ENCODE measurements at regions not wholly inside any gene's neighbourhood (a gene's known extent, or its start where the extent isn't known, plus 50 kb on each side); places are given as distances from the start of the nearest gene placed in this dataset.
A peak's percentile ranks its signal among the peaks of the same experiment; 100 is the strongest.
"Not testable (repeated sequence)": the region's sequence is repeated elsewhere in the genome, so short reads cannot be mapped to it uniquely, and the experiment has no call there.

DNA sequence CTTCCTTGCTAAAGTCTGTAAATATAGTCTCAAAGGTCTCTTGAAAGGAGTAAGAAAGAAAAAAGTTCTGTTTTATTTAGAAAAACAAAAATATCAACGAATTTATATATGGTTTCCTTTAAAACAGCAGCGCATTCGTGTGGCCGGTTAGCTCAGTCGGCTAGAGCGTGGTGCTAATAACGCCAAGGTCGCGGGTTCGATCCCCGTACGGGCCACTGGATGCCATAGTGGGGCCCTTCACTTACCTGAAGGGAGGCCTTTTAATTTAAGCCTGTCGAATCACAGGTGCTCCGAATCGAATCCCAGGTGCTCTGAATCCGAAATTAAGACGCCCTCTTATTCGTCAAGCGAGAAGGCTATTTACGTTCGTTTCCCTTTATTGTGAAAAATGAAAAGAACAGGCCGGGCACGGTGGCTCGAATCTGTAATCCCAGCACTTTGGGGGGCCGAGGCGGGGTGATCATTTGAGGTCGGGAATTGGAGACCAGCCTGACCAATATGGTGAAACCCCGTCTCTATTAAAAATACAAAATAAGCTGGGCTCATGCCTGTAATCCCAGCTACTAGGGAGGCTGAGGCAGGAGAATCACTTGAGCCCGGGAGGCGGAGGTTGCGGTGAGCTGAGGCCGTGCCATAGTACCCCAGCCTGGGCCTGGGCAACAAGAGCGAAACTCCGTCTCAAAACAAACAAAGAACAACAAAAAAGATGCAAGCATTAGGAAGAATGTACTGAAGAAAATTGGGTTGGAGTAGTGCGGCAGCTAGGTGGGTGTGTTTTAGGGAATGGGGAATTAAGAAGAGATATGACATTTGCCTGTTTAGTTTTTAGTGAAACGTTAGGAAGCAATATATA lies 195.8 kb upstream of the ZNF184 start:
- no peak for DNase-seq

DNA sequence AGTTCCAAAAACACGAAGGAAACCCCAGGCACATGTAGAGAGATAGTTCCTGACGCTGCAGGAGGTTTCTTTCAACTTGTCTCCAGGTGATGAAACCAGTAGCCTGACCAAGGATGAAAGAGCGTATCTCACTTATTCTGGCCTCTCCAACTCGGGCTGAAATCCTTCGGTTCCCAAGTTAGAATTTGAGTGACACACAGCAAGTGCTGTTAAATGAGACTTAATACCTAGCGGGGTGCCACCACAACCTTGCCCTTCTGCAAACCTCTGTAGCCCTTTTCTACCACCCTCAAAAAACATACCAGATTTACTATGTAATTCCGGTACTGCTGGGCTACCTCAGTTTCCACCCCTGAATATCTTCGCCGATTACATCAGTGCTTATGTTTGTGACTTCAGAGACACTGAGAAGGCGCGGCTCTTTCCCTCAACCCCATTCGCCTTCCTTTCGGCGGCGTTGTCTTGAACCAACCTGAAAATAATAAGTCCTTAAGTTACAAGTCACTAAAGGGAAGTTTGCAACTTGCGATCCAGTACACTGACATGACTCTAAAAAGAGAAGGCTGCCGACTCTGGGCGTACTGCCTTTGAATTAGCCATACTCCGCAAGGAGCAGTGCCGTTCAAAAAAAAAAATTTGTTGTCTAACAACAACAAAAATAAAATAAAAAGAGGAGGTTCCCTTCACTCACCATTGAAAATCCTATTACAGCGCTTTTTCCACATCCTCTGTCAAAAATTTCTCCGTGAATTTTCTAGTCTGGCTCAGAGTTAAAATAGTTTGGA lies 194.9 kb upstream of the ZNF184 start:
- no peak for DNase-seq

DNA sequence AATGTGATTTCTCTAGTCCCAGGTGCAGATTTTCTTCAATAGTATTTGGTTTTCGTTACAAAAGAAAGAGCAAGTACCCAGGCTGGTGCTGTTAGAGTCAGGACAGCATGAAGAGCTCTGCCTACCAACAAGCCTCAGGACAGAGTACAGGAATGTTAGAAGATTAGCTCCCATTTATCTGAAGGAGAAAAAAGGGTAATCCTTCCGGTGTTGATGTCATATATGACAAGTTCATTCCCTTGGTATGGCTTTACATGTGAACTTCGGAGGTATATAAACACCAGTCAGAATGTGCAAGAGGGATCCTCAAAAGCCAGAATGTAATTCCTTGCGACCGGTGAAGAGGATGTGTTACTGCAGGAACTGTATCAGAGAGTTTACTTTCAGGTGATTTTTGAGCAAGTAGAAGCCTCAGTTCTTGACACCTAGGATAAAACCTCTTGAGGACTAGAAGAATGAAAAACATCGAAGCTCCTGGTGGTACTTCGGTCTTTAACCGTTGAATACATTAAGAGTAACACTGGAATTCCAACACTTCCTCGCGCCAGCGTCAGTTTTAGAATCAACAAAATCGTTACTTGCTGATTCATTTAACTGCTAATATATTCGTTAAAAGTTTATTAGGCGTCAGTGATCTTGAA lies 194.2 kb upstream of the ZNF184 start:
- DNase-seq, result no peak

DNA sequence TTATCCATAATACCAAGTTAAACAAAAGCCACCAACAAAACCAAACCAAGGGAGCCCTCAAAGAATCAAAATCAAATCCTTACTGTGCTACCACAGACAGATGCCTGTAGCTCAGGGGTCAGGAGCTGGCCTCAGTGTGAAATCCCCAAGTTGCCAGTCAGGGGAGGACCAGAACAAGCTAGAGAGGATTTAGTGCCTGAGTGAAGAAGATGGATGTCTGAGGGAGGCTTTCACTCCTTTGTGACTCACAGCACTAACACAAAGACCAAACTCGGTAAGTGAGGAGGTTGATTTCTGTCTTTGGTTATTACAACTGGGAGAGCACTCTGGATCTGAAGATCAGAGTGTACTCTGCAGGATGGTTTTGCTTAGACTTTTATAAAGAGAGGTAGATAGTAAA lies 189.9 kb upstream of the ZNF184 start:
- no peak for DNase-seq

DNA sequence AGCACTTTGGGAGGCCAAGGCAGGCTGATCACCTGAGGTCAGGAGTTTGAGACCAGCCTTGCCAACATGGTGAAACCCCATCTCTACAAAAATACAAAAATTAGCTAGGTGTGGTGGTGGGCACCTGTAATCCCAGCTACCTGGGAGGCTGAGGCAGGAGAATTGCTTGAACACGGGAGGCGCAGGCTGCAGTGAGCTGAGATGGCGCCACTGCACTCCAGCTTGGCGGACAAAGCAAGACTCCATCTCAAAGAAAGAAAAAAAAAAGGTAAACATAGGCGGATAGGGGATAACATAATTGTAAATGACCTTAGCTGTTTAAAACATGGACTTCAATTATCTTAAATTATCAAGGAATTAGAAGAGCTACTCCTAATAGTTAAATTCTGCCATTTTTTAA lies 189.3 kb upstream of the ZNF184 start:
- DNase-seq, result not testable (repeated sequence)

DNA sequence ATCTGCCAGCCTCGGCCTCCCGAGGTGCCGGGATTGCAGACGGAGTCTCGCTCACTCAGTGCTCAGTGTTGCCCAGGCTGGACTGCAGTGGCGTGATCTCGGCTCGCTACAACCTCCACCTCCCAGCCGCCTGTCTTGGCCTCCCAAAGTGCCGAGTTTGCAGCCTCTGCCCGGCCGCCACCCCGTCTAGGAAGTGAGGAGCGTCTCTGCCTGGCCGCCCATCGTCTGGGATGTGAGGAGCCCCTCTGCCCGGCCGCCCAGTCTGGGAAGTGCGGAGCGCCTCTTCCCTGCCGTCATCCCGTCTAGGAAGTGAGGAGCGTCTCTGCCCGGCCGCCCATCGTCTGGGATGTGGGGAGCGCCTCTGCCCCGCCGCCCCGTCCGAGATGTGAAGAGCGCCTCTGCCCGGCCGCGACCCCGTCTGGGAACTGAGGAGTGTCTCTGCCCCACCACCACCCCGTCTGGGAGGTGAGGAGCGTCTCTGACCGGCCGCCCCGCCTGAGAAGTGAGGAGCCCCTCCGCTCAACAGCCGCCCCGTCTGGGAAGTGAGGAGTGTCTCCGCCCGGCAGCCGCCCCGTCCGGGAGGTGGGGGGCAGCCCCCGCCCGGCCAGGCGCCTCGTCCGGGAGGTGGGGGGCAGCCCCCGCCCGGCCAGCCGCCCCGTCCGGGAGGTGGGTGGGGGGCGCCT lies 180.4 kb upstream of the ZNF184 start:
- not testable (repeated sequence) for DNase-seq

DNA sequence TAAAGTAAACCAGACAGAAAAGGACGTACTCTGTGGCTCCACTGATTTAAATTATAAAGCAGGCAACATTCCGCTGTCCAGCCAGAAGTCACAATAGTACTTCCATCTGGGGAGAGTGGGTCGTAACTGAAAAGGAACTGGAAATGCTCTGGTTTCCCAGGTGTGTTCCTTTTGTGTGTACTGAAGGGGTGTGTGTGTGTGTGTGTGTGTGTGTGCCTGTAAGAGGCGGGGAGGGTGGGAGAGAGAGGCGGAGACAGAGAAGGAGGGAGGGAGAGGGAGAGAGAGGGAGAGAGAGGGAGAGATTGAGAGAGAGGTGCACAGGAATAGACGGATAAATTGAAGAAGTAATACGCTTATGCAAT lies 178.4 kb upstream of the ZNF184 start:
- no peak for DNase-seq

DNA sequence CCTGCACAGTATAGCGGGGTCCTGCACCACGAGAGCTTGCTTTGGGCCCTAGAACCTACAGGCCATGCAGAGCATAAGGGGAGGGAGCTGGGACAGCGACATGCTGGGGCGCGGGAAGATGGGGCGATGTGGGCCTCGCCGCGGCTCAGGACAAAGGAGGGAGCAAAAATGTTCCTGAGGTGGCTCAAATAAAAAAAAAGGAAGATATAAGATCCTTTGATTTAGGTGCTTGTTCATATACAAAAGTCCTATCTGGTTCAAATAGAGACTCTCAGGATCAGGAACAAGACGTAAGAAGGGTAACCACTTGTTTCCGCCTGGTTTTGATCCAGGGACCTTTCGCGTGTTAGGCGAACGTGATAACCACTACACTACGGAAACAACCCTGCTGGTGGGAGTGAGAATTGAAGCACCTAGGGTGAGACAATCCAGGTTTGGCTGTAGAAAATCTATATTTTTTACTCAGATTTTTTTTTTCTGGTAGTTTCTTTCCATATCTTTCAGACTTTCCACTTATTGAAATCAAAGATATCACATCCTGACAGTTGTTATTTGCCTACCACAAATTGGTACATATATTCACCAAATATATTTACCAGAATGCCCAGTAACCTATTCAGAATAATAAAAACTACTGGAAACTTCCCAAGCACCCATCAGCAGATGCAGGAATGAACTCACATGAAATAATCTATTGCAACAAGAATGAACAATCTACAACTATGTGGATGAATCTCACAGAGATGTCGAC lies 177.9 kb upstream of the ZNF184 start:
- DNase-seq, result no peak

DNA sequence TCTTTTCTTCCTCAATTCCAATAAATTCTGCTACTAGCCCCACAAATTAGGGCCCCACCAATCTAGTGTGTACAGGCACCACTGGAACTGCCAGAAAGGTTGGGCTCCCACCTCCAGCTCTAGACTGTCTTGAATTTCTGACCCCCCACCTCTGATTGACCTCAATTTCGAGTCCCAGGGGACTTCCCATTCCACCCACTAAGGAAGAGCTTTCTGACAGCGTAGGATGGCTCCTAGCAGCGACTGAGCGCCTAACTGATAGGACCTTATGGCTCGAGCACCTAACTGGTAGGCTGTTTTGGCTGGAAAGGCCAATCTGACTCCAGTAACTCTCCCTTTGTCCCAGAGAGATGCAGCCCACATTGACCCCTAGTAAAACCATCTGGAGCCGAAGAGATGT lies 171.6 kb upstream of the ZNF184 start:
- DNase-seq, result no peak

DNA sequence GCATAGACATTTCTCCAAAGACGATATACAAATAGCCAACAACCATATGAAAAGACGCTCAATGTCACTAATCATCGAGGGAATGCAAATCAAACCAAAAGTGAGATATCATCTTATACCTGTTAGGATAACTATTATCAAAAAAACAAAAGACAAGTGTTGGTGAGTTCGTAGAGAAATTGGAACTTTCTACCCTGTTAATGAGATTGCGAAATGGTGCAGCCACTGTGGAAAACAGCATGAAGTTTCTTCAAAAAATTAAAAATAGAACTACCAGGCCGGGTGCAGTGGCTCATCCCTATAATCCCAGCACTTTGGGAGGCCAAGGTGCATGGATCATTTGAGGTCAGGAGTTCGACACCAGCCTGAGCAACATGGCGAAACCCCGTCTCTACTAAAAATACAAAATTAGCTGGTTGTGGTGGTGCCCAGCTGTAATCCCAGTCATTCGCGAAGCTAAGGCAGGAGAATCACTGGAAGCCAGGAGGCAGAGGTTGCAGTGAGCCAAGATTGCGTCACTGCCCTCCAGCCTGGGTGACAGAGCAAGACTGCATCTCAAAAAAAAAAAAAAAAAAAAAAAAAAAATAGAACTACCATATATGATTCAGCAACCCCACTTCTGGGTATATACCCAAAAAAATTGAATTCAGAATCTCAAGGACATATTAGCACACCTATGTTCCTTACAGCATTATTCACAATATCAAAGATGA lies 170.0 kb upstream of the ZNF184 start:
- DNase-seq, result no peak

DNA sequence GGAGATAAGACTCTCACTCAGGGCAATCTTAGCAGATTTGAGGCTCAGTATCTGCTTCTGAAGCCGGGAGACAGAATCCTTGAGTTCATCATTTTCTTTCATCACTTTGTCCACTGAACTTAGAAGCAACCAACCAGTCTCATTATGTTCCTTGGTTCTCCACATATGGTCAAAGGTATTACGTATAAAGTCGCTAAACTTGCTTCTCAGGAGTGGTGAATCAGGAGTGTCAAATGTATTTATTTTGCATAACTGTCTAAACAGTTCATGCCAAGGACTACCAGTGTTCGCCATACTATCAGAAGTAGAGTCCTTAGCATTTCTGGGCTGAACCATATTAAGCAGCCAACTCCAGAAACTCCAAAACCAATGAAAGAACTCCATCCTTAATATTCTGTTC lies 163.0 kb upstream of the ZNF184 start:
- not testable (repeated sequence) for DNase-seq

DNA sequence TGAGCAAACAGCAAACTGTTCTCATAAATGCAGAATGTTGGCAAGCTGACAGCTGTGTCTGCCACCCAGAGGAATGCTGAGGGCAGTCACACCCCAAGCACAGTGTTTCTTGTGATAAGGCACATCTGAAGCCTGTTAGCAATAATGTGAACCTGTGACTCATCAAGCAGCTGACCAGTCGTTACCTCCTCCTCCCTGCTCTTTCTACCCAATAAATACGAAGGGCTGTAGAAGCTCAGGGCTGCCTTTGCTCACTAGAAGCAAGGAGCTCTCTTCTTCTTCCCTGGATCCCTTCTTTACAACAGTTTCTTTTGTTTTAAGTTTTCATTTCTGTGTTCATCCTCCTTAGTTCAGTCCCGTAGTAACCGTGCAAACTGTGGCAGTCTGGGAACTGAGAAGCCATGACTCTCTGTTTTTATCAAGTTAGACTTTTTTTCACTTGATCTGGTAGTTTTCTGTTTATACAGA lies 160.3 kb upstream of the ZNF184 start:
- not testable (repeated sequence) for DNase-seq

DNA sequence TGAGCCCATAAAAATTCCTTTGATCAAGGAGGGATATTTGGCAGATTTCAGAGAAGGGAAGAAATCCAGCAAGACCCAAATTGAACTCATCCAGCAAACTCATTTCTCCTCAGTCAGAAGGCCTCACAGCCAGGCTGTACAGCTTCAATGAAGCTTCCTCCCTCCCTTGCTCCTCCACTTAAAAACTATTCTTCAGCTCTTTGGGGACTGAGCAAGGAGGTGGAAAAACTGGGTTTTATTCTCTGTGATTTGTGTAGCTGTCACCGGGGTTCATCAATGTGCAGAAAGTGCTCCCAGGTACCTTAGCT lies 158.7 kb upstream of the ZNF184 start:
- no peak for DNase-seq

DNA sequence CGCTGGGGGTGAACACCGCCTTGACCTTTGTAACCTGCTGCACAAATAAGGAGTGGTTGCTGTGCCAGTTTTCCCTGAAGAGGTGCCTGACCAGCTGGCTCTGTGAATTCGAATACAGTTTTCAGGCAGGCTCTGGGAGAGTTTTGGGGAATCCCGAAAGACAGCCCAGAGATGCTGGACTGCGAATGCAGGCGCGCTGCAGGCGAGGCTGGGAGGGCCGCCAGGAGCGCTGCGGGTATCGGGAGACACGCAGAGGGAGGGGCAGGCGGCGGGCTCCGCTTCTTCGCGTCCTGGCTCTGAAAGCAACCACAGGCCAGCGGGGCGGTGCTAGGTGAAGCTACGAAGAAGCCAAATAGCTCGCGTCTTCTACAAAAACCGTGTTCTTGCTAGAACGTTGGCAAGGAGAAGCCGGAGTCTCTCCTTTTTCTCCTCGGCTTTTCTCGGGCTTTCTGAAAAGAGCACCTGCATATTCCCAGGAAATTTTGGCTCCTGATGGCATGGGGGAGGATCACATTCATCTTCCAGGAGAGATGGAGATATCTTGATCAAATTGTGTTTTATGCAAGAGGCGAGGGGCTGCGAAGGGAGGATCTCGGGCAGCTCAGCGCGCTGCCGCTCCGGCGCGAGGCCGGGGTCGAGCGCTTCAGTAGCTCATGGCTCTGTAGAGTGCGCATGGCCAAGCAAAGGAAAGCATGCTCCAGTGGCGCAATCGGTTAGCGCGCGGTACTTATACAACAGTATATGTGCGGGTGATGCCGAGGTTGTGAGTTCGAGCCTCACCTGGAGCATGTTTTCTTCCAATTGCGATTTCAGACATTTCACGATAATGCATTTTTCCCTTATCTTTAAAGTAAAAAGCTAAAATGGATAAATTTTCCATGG lies 158.1 kb upstream of the ZNF184 start:
- DNase-seq, result peak; percentile 18

DNA sequence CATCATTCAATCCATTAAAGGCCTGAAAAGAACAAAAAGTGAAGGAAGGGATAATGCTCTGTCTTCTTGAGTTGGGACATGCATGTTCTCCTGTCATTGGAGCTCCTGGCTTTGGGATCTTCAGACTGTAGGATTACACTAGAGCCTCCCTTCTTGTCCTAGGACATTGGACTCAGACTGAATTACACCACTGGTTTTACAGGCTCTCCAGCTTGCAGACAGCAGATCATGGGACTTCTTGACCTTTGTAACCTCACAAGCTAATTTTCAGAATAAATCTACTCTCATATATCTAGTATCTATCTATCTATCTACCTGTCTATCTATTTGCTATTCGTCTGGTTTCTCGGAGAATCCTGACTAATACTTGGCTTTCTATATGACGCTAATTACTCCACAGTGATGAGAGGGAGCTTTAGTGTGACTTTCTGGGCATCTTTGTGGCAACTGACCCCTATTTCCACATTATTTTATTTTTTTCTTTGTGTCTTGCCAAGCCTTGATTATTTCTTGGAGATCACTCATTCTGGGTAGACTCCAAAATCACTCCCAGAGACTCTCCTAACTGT lies 151.9 kb upstream of the ZNF184 start:
- DNase-seq, result no peak

DNA sequence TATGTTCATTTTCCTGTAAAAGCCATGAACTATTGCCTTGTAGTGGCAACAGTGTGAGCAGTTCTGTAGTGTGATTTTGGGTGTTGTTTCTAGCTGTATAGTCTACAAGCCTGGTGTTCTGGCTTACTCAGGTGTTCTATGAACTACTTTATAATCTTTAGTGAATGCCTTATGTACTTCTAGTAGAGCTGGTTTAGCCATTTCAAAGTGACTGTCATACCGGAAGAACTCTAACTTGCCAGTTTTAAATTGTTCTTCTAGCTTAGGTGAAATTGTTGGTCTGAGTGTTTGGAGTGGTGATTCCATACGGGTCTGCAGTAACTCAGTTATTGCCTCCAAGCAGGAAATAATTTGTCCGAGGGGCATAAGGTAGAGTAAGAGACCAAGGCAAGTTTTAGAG lies 150.2 kb upstream of the ZNF184 start:
- DNase-seq, result no peak

DNA sequence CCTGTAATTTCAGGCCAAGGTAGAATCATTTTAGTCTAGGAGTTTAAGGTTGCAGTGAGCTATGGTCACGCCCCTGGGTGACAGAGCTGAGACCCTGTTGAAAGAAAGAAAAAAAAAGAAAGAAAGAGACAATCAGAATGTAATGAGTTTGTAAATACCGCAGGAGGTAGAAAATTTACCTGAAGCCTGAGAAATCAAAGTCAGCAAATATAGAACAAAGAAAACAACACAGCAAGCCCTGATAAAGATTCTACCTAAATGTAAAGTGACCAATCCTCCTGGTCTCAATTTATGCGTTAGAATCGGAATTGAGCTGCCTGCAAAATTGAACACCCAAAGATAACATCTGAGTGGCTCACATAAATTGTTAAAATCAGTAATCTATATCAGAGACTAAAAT lies 146.5 kb upstream of the ZNF184 start:
- no peak for DNase-seq

DNA sequence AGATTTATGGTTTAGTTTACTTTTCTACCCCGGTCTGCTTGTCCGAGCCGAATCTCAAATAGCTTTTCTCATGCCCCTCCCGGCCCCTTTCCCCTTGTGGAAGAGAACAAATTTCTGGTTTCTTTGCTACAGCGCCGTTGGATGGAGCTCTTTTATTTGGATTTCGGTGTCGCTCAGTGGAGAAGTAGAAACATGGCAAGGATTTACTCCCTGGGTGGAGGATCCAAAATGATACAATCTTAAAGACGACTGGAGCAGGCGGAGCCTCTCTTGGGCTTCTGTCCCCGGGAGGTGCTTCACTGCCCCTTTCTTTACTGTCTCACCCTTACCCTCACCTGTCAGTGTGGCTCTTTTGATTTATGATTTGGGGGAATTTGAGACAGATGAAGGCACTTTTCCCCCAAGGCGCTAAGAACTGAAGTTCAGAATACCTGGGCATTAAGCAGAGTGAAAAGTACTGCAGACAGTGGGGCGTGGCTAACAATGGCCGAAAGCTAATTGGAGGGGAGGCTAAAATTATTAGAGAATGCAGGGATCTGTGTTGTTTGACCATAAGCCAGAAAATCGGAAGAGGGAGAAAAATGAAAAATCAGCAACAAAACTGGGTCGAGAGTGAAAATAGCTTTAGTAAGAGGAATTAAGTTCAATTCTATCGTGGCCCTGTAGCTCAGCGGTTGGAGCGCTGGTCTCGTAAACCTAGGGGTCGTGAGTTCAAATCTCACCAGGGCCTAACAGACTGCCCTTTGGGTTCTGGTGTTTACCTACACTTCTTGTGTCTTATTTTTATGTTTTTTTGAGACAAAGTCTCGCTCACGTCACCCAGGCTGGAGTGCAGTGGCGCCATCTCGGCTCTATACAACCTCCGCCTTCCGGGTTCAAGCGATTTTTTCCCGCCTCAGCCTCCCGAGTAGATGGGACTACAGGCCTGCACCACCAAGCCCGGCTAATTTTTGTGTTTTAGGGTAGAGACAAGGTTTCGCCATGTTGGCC lies 145.1 kb upstream of the ZNF184 start:
- DNase-seq, result no peak

DNA sequence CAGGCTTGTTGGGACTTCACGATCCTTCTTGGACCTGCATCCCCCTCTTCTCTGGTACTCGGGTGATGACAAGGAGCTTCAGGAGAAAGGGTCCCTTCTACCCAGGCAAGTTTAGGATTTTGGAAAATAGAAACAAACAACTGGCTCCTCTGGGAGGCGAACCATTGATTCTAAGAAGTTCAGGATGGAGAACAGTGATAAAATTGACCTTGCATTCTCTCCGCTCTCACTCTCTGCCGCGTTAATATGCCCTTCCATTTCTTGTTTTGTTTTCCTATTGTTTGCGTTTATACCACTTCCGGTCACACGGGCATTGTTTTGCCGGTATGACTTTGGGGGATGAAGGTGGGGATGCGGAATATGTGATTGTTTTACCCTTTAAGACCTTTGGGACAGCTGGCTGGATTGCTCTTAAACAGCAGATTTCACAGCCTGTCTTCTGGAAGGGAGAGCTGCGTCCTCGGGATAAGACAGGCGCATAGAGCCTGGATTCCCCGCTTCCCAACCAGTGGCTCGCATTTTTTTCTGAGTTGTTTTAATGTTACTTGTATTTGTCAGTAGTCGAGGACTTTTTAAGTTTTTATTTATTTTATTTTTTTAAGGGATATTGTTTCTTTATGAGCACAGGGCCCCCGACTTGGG lies 144.3 kb upstream of the ZNF184 start:
- no peak for DNase-seq

Measured in NCI-H510A (cell line).